ENCODE measurements at regions not wholly inside any gene's neighbourhood (a gene's known extent, or its start where the extent isn't known, plus 50 kb on each side); places are given as distances from the start of the nearest gene placed in this dataset.

DNA sequence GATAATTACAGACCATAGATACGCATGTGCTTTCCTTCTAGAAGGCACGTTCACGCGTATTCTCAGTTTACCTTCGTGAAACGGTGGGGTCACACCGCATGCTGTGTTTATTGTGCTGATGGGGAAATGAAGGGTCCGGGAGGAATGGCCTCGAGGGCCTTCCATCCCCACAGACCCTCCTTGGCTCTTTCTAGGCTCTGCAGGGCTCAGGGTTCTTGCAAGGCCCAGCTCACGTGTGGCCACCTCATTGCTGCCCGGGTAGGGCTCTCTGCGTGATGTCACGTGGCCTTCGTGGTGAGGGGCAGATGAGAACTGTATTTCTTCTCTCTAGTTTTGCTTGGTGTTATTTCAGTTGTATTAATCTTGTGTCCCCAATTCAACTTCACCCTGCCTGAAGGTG lies 133.5 kb upstream of the ALKAL2 start:
- CTCF ChIA-PET: no interaction called here
- no peak for DNase-seq
- H3K36me3 ChIP-seq (ENCODE audit: control insufficient read depth in 2 of 2, extremely low read depth in 1 of 2, insufficient read depth in 1 of 2, low read length in 1 of 2): no peaks in the 10 kb centered on the region
- H3K9me3 Mint-ChIP-seq: no peaks in the 10 kb centered on the region
- peaks cover 0 to 1% of the 10 kb centered on the region in 2 experiments for H3K27me3 ChIP-seq (replicated peaks in 1 of 2; ENCODE audit: control insufficient read depth in 2 of 2, extremely low read depth in 1 of 2, insufficient read depth in 2 of 2, low read length in 1 of 2)
- no peak for ATAC-seq (replicated peaks in 1 of 4)
- H3K36me3 Mint-ChIP-seq: no peaks in the 10 kb centered on the region
- WGBS (ENCODE audit: insufficient coverage): no CpG with 5 or more reads among the region's 14 CpGs
- no peak overlapping the region for H3K4me3 Mint-ChIP-seq
- H3K4me1 ChIP-seq (ENCODE audit: control insufficient read depth in 1 of 2, extremely low read depth in 1 of 2, insufficient read depth in 2 of 2, low read length in 2 of 2): peaks cover 0 to 5% of the 10 kb centered on the region in 2 experiments
- H3K27ac ChIP-seq (ENCODE audit: low read length): no peak overlapping the region
- POLR2A ChIA-PET: no interaction called here
- peaks cover 13 to 21% of the 10 kb centered on the region in 2 donors for H3K27me3 Mint-ChIP-seq
- H3K27ac Mint-ChIP-seq: no peak overlapping the region
- no peak overlapping the region for H3K4me3 ChIP-seq (ENCODE audit: control insufficient read depth in 1 of 2, extremely low read depth in 1 of 2, low read length in 1 of 2)
- H3K9me3 ChIP-seq: no peaks in the 10 kb centered on the region
- peaks cover 0 to 10% (median 6%) of the 10 kb centered on the region in 3 donors for H3K4me1 Mint-ChIP-seq

DNA sequence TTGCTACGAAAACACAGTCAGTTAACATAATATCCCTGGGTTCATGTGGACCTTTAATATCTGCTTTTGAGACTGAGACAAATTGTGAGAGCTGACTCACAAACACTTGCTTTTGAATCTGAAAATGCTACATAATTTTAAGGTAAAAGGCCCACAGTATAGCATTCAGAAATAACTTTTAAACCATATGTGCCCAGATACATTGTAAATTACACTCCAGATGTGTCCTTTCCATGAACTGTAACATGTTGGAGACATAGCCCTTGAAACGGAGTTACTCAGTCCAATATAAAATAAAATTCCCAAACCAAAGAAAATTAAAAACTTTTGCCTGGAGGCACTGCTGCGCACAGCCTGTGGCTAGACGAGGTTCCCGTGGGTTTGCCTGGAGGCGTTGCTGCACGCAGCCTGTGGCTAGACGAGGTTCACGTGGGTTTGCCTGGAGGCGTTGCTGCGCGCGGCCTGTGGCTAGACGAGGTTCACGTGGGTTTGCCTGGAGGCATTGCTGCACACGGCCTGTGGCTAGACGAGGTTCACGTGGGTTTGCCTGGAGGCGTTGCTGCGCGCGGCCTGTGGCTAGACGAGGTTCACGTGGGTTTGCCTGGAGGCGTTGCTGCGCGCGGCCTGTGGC lies 131.9 kb upstream of the ALKAL2 start:
- H3K27me3 ChIP-seq (replicated peaks in 1 of 2; ENCODE audit: control insufficient read depth in 2 of 2, extremely low read depth in 1 of 2, insufficient read depth in 2 of 2, low read length in 1 of 2): peaks cover 0 to 8% of the 10 kb centered on the region in 2 experiments
- DNase-seq (peak in 12 of 35 experiments; percentile 5 to 64 (median 20)), ATAC-seq (replicated peaks in 1 of 4) (no peak)
- H3K27me3 Mint-ChIP-seq: peaks cover 13 to 25% of the 10 kb centered on the region in 2 donors
- H3K4me1 ChIP-seq (ENCODE audit: control insufficient read depth in 1 of 2, extremely low read depth in 1 of 2, insufficient read depth in 2 of 2, low read length in 2 of 2): peaks cover 0 to 5% of the 10 kb centered on the region in 2 experiments
- 100% methylated on average over 1 of the region's 28 CpGs for WGBS (ENCODE audit: insufficient coverage)
- ChIA-PET POLR2A (no interaction called here), CTCF (no interaction called here)
- H3K36me3 ChIP-seq (ENCODE audit: control insufficient read depth in 2 of 2, extremely low read depth in 1 of 2, insufficient read depth in 1 of 2, low read length in 1 of 2): no peaks in the 10 kb centered on the region
- peaks cover 0 to 10% (median 6%) of the 10 kb centered on the region in 3 donors for H3K4me1 Mint-ChIP-seq
- H3K36me3 Mint-ChIP-seq: no peaks in the 10 kb centered on the region
- no peaks in the 10 kb centered on the region for H3K9me3 ChIP-seq
- no peak overlapping the region for H3K27ac ChIP-seq (ENCODE audit: low read length)
- H3K4me3 Mint-ChIP-seq: no peak overlapping the region
- no peak overlapping the region for H3K27ac Mint-ChIP-seq
- no peak overlapping the region for H3K4me3 ChIP-seq (ENCODE audit: control insufficient read depth in 1 of 2, extremely low read depth in 1 of 2, low read length in 1 of 2)
- no peaks in the 10 kb centered on the region for H3K9me3 Mint-ChIP-seq

- Mint-ChIP-seq H3K36me3 (no peaks in the 10 kb centered on the region), H3K9me3 (no peaks in the 10 kb centered on the region), H3K4me3 (no peak overlapping the region), H3K27me3 (peaks cover 13 to 26% of the 10 kb centered on the region in 2 donors), H3K27ac (no peak overlapping the region), H3K4me1 (peaks cover 0 to 10% (median 6%) of the 10 kb centered on the region in 3 donors)
- Histone ChIP-seq H3K4me1 (ENCODE audit: control insufficient read depth in 1 of 2, extremely low read depth in 1 of 2, insufficient read depth in 2 of 2, low read length in 2 of 2) (peaks cover 0 to 5% of the 10 kb centered on the region in 2 experiments), H3K4me3 (ENCODE audit: control insufficient read depth in 1 of 2, extremely low read depth in 1 of 2, low read length in 1 of 2) (no peak overlapping the region), H3K27ac (ENCODE audit: low read length) (no peak overlapping the region), H3K36me3 (ENCODE audit: control insufficient read depth in 2 of 2, extremely low read depth in 1 of 2, insufficient read depth in 1 of 2, low read length in 1 of 2) (no peaks in the 10 kb centered on the region), H3K27me3 (replicated peaks in 1 of 2; ENCODE audit: control insufficient read depth in 2 of 2, extremely low read depth in 1 of 2, insufficient read depth in 2 of 2, low read length in 1 of 2) (peaks cover 0 to 8% of the 10 kb centered on the region in 2 experiments), H3K9me3 (no peaks in the 10 kb centered on the region)
- CTCF ChIA-PET: no interaction called here
- DNase-seq: no peak
- ATAC-seq (replicated peaks in 1 of 4): no peak
- 100% methylated on average over 2 of the region's 5 CpGs for WGBS (ENCODE audit: insufficient coverage)
- POLR2A ChIA-PET: interaction anchor here in 1 of 2 donors (0.6 kb wide), 1 partner anchor 76 kb away, joined by 4 read pairs; no protein-coding TSS in a partner anchor
Observed at GRCh38 chr2:417662-418061, 129.8 kb upstream of the ALKAL2 start.

DNA sequence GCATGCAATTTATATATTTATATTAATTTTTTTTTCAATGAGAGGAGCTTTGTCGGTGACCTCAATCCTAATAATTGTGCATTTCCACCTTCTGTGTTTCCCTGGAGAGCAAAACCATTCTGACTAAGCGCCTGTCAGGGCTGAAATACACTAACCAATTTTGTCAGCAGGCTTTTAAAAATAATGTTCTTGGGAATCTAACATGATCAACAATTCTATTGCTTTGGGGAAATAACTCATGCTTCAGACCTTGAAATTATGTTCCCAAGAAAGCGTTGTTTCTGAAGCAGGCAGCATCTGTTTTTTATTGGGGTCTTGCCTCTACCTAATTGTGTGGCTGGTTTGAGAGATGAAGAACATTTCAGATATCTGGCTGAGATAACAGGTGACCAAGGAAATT lies 129.1 kb upstream of the ALKAL2 start:
- H3K36me3 ChIP-seq (ENCODE audit: control insufficient read depth in 2 of 2, extremely low read depth in 1 of 2, insufficient read depth in 1 of 2, low read length in 1 of 2): no peaks in the 10 kb centered on the region
- Mint-ChIP-seq H3K36me3 (no peaks in the 10 kb centered on the region), H3K27me3 (peaks cover 13 to 26% of the 10 kb centered on the region in 2 donors), H3K4me1 (peaks cover 0 to 10% (median 6%) of the 10 kb centered on the region in 3 donors), H3K4me3 (no peak overlapping the region), H3K27ac (no peak overlapping the region), H3K9me3 (no peaks in the 10 kb centered on the region)
- H3K27ac ChIP-seq (ENCODE audit: low read length): no peak overlapping the region
- POLR2A ChIA-PET: no interaction called here
- H3K27me3 ChIP-seq (replicated peaks in 1 of 2; ENCODE audit: control insufficient read depth in 2 of 2, extremely low read depth in 1 of 2, insufficient read depth in 2 of 2, low read length in 1 of 2): peaks cover 0 to 8% of the 10 kb centered on the region in 2 experiments
- no peak for DNase-seq
- H3K4me3 ChIP-seq (ENCODE audit: control insufficient read depth in 1 of 2, extremely low read depth in 1 of 2, low read length in 1 of 2): no peak overlapping the region
- H3K9me3 ChIP-seq: no peaks in the 10 kb centered on the region
- ATAC-seq (replicated peaks in 1 of 4): no peak
- 100% methylated on average over 2 of the region's 3 CpGs for WGBS (ENCODE audit: insufficient coverage)
- CTCF ChIA-PET: no interaction called here
- H3K4me1 ChIP-seq (ENCODE audit: control insufficient read depth in 1 of 2, extremely low read depth in 1 of 2, insufficient read depth in 2 of 2, low read length in 2 of 2): peaks cover 0 to 5% of the 10 kb centered on the region in 2 experiments

- no peak for ATAC-seq (replicated peaks in 1 of 4)
- no peaks in the 10 kb centered on the region for H3K36me3 ChIP-seq (ENCODE audit: control insufficient read depth in 2 of 2, extremely low read depth in 1 of 2, insufficient read depth in 1 of 2, low read length in 1 of 2)
- DNase-seq: no peak
- no peak overlapping the region for H3K27ac Mint-ChIP-seq
- no peaks in the 10 kb centered on the region for H3K36me3 Mint-ChIP-seq
- peaks cover 0 to 5% of the 10 kb centered on the region in 2 experiments for H3K4me1 ChIP-seq (ENCODE audit: control insufficient read depth in 1 of 2, extremely low read depth in 1 of 2, insufficient read depth in 2 of 2, low read length in 2 of 2)
- POLR2A ChIA-PET: no interaction called here
- H3K27me3 Mint-ChIP-seq: peaks cover 13 to 20% of the 10 kb centered on the region in 2 donors
- no peaks in the 10 kb centered on the region for H3K9me3 ChIP-seq
- H3K27me3 ChIP-seq (replicated peaks in 1 of 2; ENCODE audit: control insufficient read depth in 2 of 2, extremely low read depth in 1 of 2, insufficient read depth in 2 of 2, low read length in 1 of 2): peaks cover 0 to 8% of the 10 kb centered on the region in 2 experiments
- H3K4me3 ChIP-seq (ENCODE audit: control insufficient read depth in 1 of 2, extremely low read depth in 1 of 2, low read length in 1 of 2): no peak overlapping the region
- peaks cover 0 to 5% (median 4%) of the 10 kb centered on the region in 3 donors for H3K4me1 Mint-ChIP-seq
- H3K4me3 Mint-ChIP-seq: no peak overlapping the region
- 75% methylated on average over 4 of the region's 12 CpGs for WGBS (ENCODE audit: insufficient coverage)
- CTCF ChIA-PET: no interaction called here
- H3K9me3 Mint-ChIP-seq: no peaks in the 10 kb centered on the region
- H3K27ac ChIP-seq (ENCODE audit: low read length): no peak overlapping the region
Observed at GRCh38 chr2:415986-416610, 128.2 kb upstream of the ALKAL2 start.

DNA sequence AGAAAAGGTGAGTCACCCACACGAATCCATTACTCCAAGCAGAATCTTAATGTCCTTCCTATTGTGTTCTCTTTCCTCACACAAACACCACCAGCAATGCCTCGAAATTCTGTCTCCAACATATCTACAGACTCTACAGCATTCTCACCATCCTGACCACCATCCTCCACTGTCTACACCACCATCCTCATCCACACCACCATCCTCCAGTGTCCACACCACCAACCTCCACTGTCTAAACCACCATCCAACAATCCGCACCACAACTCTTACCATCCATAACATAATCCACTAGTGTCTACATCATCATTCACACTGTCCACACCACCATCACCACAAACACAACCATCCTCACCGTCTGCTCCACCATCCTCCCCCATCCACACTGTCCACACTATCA lies 121.6 kb upstream of the ALKAL2 start:
- Mint-ChIP-seq H3K27me3 (peaks cover 0 to 8% of the 10 kb centered on the region in 2 donors), H3K36me3 (no peaks in the 10 kb centered on the region), H3K9me3 (peaks cover 4 to 18% (median 7%) of the 10 kb centered on the region in 3 donors), H3K4me3 (no peak overlapping the region), H3K4me1 (no peaks in the 10 kb centered on the region), H3K27ac (no peak overlapping the region)
- ATAC-seq (replicated peaks in 1 of 4) (no peak), DNase-seq (no peak)
- ChIA-PET POLR2A (no interaction called here), CTCF (no interaction called here)
- Histone ChIP-seq H3K36me3 (ENCODE audit: control insufficient read depth in 2 of 2, extremely low read depth in 1 of 2, insufficient read depth in 1 of 2, low read length in 1 of 2) (no peaks in the 10 kb centered on the region), H3K4me1 (ENCODE audit: control insufficient read depth in 1 of 2, extremely low read depth in 1 of 2, insufficient read depth in 2 of 2, low read length in 2 of 2) (no peaks in the 10 kb centered on the region), H3K27ac (ENCODE audit: low read length) (no peak overlapping the region), H3K9me3 (no peaks in the 10 kb centered on the region), H3K4me3 (ENCODE audit: control insufficient read depth in 1 of 2, extremely low read depth in 1 of 2, low read length in 1 of 2) (no peak overlapping the region), H3K27me3 (replicated peaks in 1 of 2; ENCODE audit: control insufficient read depth in 2 of 2, extremely low read depth in 1 of 2, insufficient read depth in 2 of 2, low read length in 1 of 2) (peaks cover 0 to 3% of the 10 kb centered on the region in 2 experiments)
- 73% methylated on average over 4 of the region's 4 CpGs for whole genome bisulfite sequencing (ENCODE audit: insufficient coverage)

Measured in T-cell (primary cell).